Stomach (tissue), 8 donors: ENCODE measurements at regions not wholly inside any gene's neighbourhood (a gene's known extent, or its start where the extent isn't known, plus 50 kb on each side); places are given as distances from the start of the nearest gene placed in this dataset.

Experiments used
- DNase-seq, 2 donors: peaks; one replicate each; pipeline versions ENCODE4 v3.0.0 to v3.0.0-alpha.2; 2013 to 2019
- H3K27ac ChIP-seq, 5 donors: fragments of 200-600 bp in 4 of 5; sonication (generic) in 4 of 5; one replicate each; pipeline ENCODE4 v1.5.1; 2013 to 2019; ENCODE audit warnings: mild to moderate bottlenecking in 1 of 5, moderate library complexity in 1 of 5
- H3K27me3 ChIP-seq, 3 donors: fragments of 200-600 bp; sonication (generic); one replicate each; pipeline ENCODE4 v1.5.1; 2017 to 2019; ENCODE audit warnings: mixed run types in 1 of 3
- H3K36me3 ChIP-seq, 4 donors: fragments of 200-600 bp; sonication (generic); 1 replicate in 3 of 4; 2 replicates in 1 of 4; pipeline ENCODE4 v1.5.1; 2016 to 2019
- H3K4me1 ChIP-seq, 4 donors: fragments of 200-600 bp; sonication (generic); one replicate each; pipeline ENCODE4 v1.5.1; 2016 to 2019
- H3K4me3 ChIP-seq, 4 donors: fragments of 200-600 bp; sonication (generic) in 3 of 4; one replicate each; pipeline ENCODE4 v1.5.1; 2016 to 2019; ENCODE audit warnings: mild to moderate bottlenecking in 1 of 4
- H3K9me3 ChIP-seq, 4 donors: fragments of 200-600 bp; sonication (generic); one replicate each; pipeline ENCODE4 v1.5.1; 2016 to 2019
- CTCF ChIP-seq, 7 experiments: fragments of 450-650 bp in 4 of 7; fragments of 200-600 bp in 3 of 7; sonication (generic) in 3 of 7; IDR thresholded peaks; one replicate each; pipeline ENCODE4 v1.5.1; 2016 to 2019; ENCODE audit warnings: antibody characterized with exemption in 7 of 7, control low read depth in 2 of 7, mild to moderate bottlenecking in 1 of 7
- EP300 ChIP-seq: sonication (generic); formaldehyde crosslinking; IDR thresholded peaks from one replicate; pipeline ENCODE4 v1.6.1; 2017; ENCODE audit warnings: antibody characterized with exemption
- POLR2A ChIP-seq, 4 donors: fragments of 450-650 bp; IDR thresholded peaks; one replicate each; pipeline ENCODE4 v1.6.1; 2016; ENCODE audit warnings: antibody characterized with exemption in 4 of 4, control low read depth in 2 of 4, mild to moderate bottlenecking in 1 of 4, moderate library complexity in 1 of 4
- POLR2AphosphoS5 ChIP-seq, 3 donors: sonication (generic); formaldehyde crosslinking; IDR thresholded peaks; one replicate each; pipeline ENCODE4 v1.6.1; 2016; ENCODE audit warnings: antibody characterized with exemption in 3 of 3
- WGBS, 5 donors: extraction: QIAGEN DNeasy Blood & Tissue Kit in 3 of 5; methylation state at CpG; one replicate each; pipeline versions ENCODE4 v1.1.5 to v1.1.7; 2013 to 2018; 5-methylcytosine and 5-hydroxymethylcytosine counted together
- intact Hi-C: fragments of 100-400 bp; cut with DNase I; formaldehyde crosslinking; loops from one replicate; pipeline ENCODE4 v1.15.1; 2023; ENCODE audit warnings: low total_unique reads
- donor health status: healthy with polysubstance abuse.
- donor health status: Bipolar disorder and iron deficiency.
- donor health status: healthy.

GRCh38 chr12:116629480-116629879 lies 70.3 kb downstream of the MAP1LC3B2 start:
- Histone ChIP-seq H3K9me3 (no peaks in the 10 kb centered on the region), H3K4me1 (no peaks in the 10 kb centered on the region), H3K36me3 (no peaks in the 10 kb centered on the region), H3K4me3 (no peak overlapping the region), H3K27me3 (peaks cover 0 to 10% (median 0%) of the 10 kb centered on the region in 3 donors), H3K27ac (no peak overlapping the region)
- peak in 1 of 2 donors; percentile 58 for DNase-seq
- intact Hi-C loops, result no loop called here
- TF ChIP-seq POLR2A (IDR thresholded peaks at IDR 0.05) (no peak), EP300 (no peak), POLR2AphosphoS5 (IDR thresholded peaks at IDR 0.05) (no peak), CTCF (IDR thresholded peaks at IDR 0.05) (no peak)
- WGBS, 5 donors, result 62 to 75% (median 71%) methylated on average over 10 of the region's 10 CpGs

GRCh38 chr12:116628989-116629388 lies 69.8 kb downstream of the MAP1LC3B2 start:
- H3K36me3 ChIP-seq, result no peaks in the 10 kb centered on the region
- DNase-seq, result no peak
- no peaks in the 10 kb centered on the region for H3K9me3 ChIP-seq
- no peak overlapping the region for H3K27ac ChIP-seq
- 68 to 84% (median 74%) methylated on average over 1 of the region's 1 CpG for WGBS, 5 donors
- peaks cover 0 to 10% (median 0%) of the 10 kb centered on the region in 3 donors for H3K27me3 ChIP-seq
- H3K4me1 ChIP-seq, result no peaks in the 10 kb centered on the region
- intact Hi-C loops, result no loop called here
- H3K4me3 ChIP-seq, result no peak overlapping the region
- TF ChIP-seq POLR2AphosphoS5 (IDR thresholded peaks at IDR 0.05), result no peak
- no peak for TF ChIP-seq EP300
- no peak for TF ChIP-seq POLR2A (IDR thresholded peaks at IDR 0.05)
- TF ChIP-seq CTCF (IDR thresholded peaks at IDR 0.05), result no peak

- no peaks in the 10 kb centered on the region for H3K36me3 ChIP-seq
- TF ChIP-seq POLR2AphosphoS5 (IDR thresholded peaks at IDR 0.05) (no peak), CTCF (IDR thresholded peaks at IDR 0.05) (no peak), POLR2A (IDR thresholded peaks at IDR 0.05) (no peak), EP300 (no peak)
- H3K27me3 ChIP-seq, result peaks cover 0 to 10% (median 0%) of the 10 kb centered on the region in 3 donors
- H3K4me1 ChIP-seq, result no peaks in the 10 kb centered on the region
- no peak overlapping the region for H3K27ac ChIP-seq
- H3K4me3 ChIP-seq, result no peak overlapping the region
- intact Hi-C loops, result no loop called here
- WGBS, 5 donors, result 92 to 96% (median 92%) methylated on average over 10 of the region's 10 CpGs
- peaks cover 0 to 1% (median under 1%) of the 10 kb centered on the region in 4 donors for H3K9me3 ChIP-seq
- DNase-seq, result no peak
Observed at GRCh38 chr12:116628450-116628793, 69.2 kb downstream of the MAP1LC3B2 start.
